Panc1 (cell line): ENCODE measurements at regions not wholly inside any gene's neighbourhood (a gene's known extent, or its start where the extent isn't known, plus 50 kb on each side); places are given as distances from the start of the nearest gene placed in this dataset.

ENCODE experiments used
- ATAC-seq: fragments of 200-7000 bp; cut with Tn5 transposase; 2 replicates; pipeline ENCODE4 v1.9.1; 2020; ENCODE audit warnings: mild to moderate bottlenecking, moderate library complexity
- BruUV-seq: library from RNA; stranded (reverse); fragments of 400-500 nt; replicated peaks from 2 replicates; lab custom pipeline; 2021; lab: Mats Ljungman, UMichigan
- CTCF ChIA-PET: fragments of 300-600 bp; sonication (Branson Sonifier 250); formaldehyde crosslinking; loops from one replicate; lab custom pipeline; 2022; ENCODE audit warnings: antibody characterized with exemption; lab: Charles Lee
- POLR2A ChIA-PET: fragments of 300-600 bp; sonication (Branson Sonifier 250); formaldehyde crosslinking; loops from one replicate; lab custom pipeline; 2022; ENCODE audit warnings: antibody characterized with exemption; lab: Charles Lee
- DNase-seq: peaks from one replicate; pipeline ENCODE4 v3.0.0-alpha.2; 2010; ENCODE audit warnings: low read depth, low spot score
- H3K27ac ChIP-seq: 2 replicates; pipeline ENCODE4 v1.5.1; 2011; ENCODE audit warnings: mild to moderate bottlenecking, low read length, inconsistent platforms
- H3K27me3 ChIP-seq: fragments of 200-500 bp; sonication (Bioruptor generic); 2 replicates; pipeline ENCODE4 v1.6.0; 2014; ENCODE audit warnings: low read length, inconsistent platforms; ENCODE audit not compliant: control insufficient read depth, insufficient read depth
- H3K36me3 ChIP-seq: fragments of 200-500 bp; sonication (Bioruptor generic); 2 replicates; pipeline ENCODE4 v1.5.1; 2014; ENCODE audit warnings: inconsistent platforms, mild to moderate bottlenecking, low read length, moderate library complexity; ENCODE audit not compliant: control insufficient read depth, insufficient read depth
- H3K4me1 ChIP-seq: 2 replicates; pipeline ENCODE4 v1.5.1; 2011; ENCODE audit warnings: inconsistent platforms, mild to moderate bottlenecking, low read length, moderate library complexity; ENCODE audit not compliant: control insufficient read depth, insufficient read depth
- H3K4me3 ChIP-seq, 2 experiments: 2 replicates each; pipeline ENCODE4 v1.5.1; 2011 to 2012; ENCODE audit warnings: low read depth in 2 of 2, low read length in 2 of 2, mild to moderate bottlenecking in 2 of 2, inconsistent platforms in 1 of 2, moderate library complexity in 1 of 2
- H3K9me3 ChIP-seq: fragments of 200-500 bp; sonication (Bioruptor generic); 2 replicates; pipeline ENCODE4 v1.5.1; 2014; ENCODE audit warnings: low read depth, mild to moderate bottlenecking, inconsistent platforms, low read length, moderate library complexity; ENCODE audit not compliant: control insufficient read depth, insufficient read depth
- CTCF ChIP-seq: fragments of 450-650 bp; IDR thresholded peaks from 2 replicates; pipeline ENCODE4 v1.5.1; 2017; ENCODE audit warnings: mild to moderate bottlenecking
- POLR2AphosphoS5 ChIP-seq: IDR thresholded peaks from 2 replicates; pipeline ENCODE4 v1.6.1; 2012; ENCODE audit warnings: mild to moderate bottlenecking, low read depth, low read length, moderate library complexity
- REST ChIP-seq, 2 experiments: IDR thresholded peaks; 2 replicates each; pipeline ENCODE4 v1.6.1; 2011 to 2012; ENCODE audit warnings: low read depth in 2 of 2, control low read depth in 1 of 2, low read length in 1 of 2, mild to moderate bottlenecking in 1 of 2, moderate library complexity in 1 of 2; ENCODE audit not compliant: insufficient read depth in 1 of 2
- SIN3A ChIP-seq: IDR thresholded peaks from 2 replicates; pipeline ENCODE4 v1.6.1; 2012; ENCODE audit warnings: low read depth, mild to moderate bottlenecking, low read length, moderate library complexity, borderline replicate concordance; ENCODE audit not compliant: insufficient read depth
- TCF7L2 ChIP-seq: IDR thresholded peaks from 2 replicates; pipeline ENCODE4 v1.6.1; 2011; ENCODE audit warnings: mild to moderate bottlenecking, low read depth, low read length, inconsistent platforms
- in situ Hi-C: cut with HindIII; loops from 2 replicates; pipeline ENCODE4 v1.10.0; 2016; ENCODE audit warnings: low sequenced_read_pairs, low pct_unique_long_range_greater_than_20kb
- intact Hi-C: fragments of 100-400 bp; cut with micrococcal nuclease; formaldehyde crosslinking; loops from one replicate; pipeline ENCODE4 v1.10.0; 2022; ENCODE audit not compliant: unreplicated experiment

GRCh38 chr20:39473536-39473935, 511.4 kb downstream of the DHX35 start:
- DNase-seq = no peak
- no TSS peak for BruUV-seq
- Histone ChIP-seq H3K4me1 (no peaks in the 10 kb centered on the region), H3K4me3 (no peak overlapping the region), H3K9me3 (no peaks in the 10 kb centered on the region), H3K36me3 (no peaks in the 10 kb centered on the region), H3K27ac (no peak overlapping the region), H3K27me3 (no peaks in the 10 kb centered on the region)
- intact Hi-C loops (no loop called here), in situ Hi-C loops (no loop called here)
- POLR2A ChIA-PET = no interaction called here
- CTCF ChIA-PET = no interaction called here
- TF ChIP-seq CTCF (no peak), REST (IDR thresholded peaks at IDR 0.05; ENCODE audit: insufficient read depth in 1 of 2, low read depth in 2 of 2, low read length in 1 of 2) (no peak), SIN3A (no peak), TCF7L2 (no peak), POLR2AphosphoS5 (no peak)
- ATAC-seq = no peak

- no peaks in the 10 kb centered on the region for H3K4me1 ChIP-seq
- no peak for ATAC-seq
- no peak overlapping the region for H3K4me3 ChIP-seq
- no TSS peak for BruUV-seq
- no peak overlapping the region for H3K27ac ChIP-seq
- DNase-seq = no peak
- ChIA-PET POLR2A (no interaction called here), CTCF (no interaction called here)
- no peaks in the 10 kb centered on the region for H3K9me3 ChIP-seq
- no peak for TF ChIP-seq REST (IDR thresholded peaks at IDR 0.05; ENCODE audit: insufficient read depth in 1 of 2, low read depth in 2 of 2, low read length in 1 of 2)
- TF ChIP-seq POLR2AphosphoS5 = no peak
- TF ChIP-seq SIN3A = no peak
- TF ChIP-seq CTCF = no peak
- no peak for TF ChIP-seq TCF7L2
- in situ Hi-C loops = no loop called here
- no peaks in the 10 kb centered on the region for H3K27me3 ChIP-seq
- intact Hi-C loops = no loop called here
- H3K36me3 ChIP-seq = no peaks in the 10 kb centered on the region
Measured at GRCh38 chr20:39468703-39469102, 506.6 kb downstream of the DHX35 start.
